Right atrium auricular region (tissue), 2 donors: ENCODE measurements at regions not wholly inside any gene's neighbourhood (a gene's known extent, or its start where the extent isn't known, plus 50 kb on each side); places are given as distances from the start of the nearest gene placed in this dataset.
A peak's percentile ranks its signal among the peaks of the same experiment; 100 is the strongest.

Experiments used
- DNase-seq: peaks from one replicate; pipeline ENCODE4 v3.0.0-alpha.2; 2019; ENCODE audit warnings: low spot score
- H3K27ac ChIP-seq, 2 donors: fragments of 200-600 bp; sonication (generic); 1 replicate in 1 of 2; 2 replicates in 1 of 2; pipeline ENCODE4 v1.5.1; 2016 to 2019
- H3K27me3 ChIP-seq, 2 donors: fragments of 200-600 bp; sonication (generic); one replicate each; pipeline versions ENCODE4 v1.5.1 to v1.6.0; 2017 to 2019
- H3K36me3 ChIP-seq: fragments of 200-600 bp; sonication (generic); one replicate; pipeline ENCODE4 v1.5.1; 2016
- H3K4me1 ChIP-seq, 2 donors: fragments of 200-600 bp; sonication (generic); one replicate each; pipeline versions ENCODE4 v1.5.1 to v1.6.0; 2017 to 2019
- H3K4me3 ChIP-seq, 2 donors: fragments of 200-600 bp; sonication (generic); 1 replicate in 1 of 2; 2 replicates in 1 of 2; pipeline ENCODE4 v1.5.1; 2017 to 2019; ENCODE audit warnings: mild to moderate bottlenecking in 1 of 2, moderate library complexity in 1 of 2
- H3K9me3 ChIP-seq, 2 donors: fragments of 200-600 bp; sonication (generic); one replicate each; pipeline ENCODE4 v1.5.1; 2019
- CTCF ChIP-seq, 2 donors: fragments of 200-600 bp; sonication (generic); IDR thresholded peaks; one replicate each; pipeline ENCODE4 v1.5.1; 2019; ENCODE audit warnings: antibody characterized with exemption in 2 of 2

GRCh38 chr20:22795871-22796270, 211.5 kb upstream of the FOXA2 start:
- DNase-seq = peak; percentile 84
- no peak for TF ChIP-seq CTCF (IDR thresholded peaks at IDR 0.05)
- Histone ChIP-seq H3K27ac (peak overlapping the region; percentile 48 to 65), H3K36me3 (no peaks in the 10 kb centered on the region), H3K9me3 (no peaks in the 10 kb centered on the region), H3K4me3 (no peak overlapping the region), H3K4me1 (peaks cover 0 to 31% of the 10 kb centered on the region in 2 donors), H3K27me3 (no peaks in the 10 kb centered on the region)

GRCh38 chr20:22796469-22797077, 212.2 kb upstream of the FOXA2 start:
- DNase-seq = no peak
- no peak overlapping the region for H3K4me3 ChIP-seq
- no peaks in the 10 kb centered on the region for H3K36me3 ChIP-seq
- TF ChIP-seq CTCF (IDR thresholded peaks at IDR 0.05) = no peak
- H3K4me1 ChIP-seq = peaks cover 0 to 26% of the 10 kb centered on the region in 2 donors
- H3K27me3 ChIP-seq = no peaks in the 10 kb centered on the region
- H3K27ac ChIP-seq = peak overlapping the region; percentile 48 to 65
- H3K9me3 ChIP-seq = no peaks in the 10 kb centered on the region

GRCh38 chr20:22797103-22797502, 212.7 kb upstream of the FOXA2 start:
- H3K4me1 ChIP-seq = peaks cover 0 to 23% of the 10 kb centered on the region in 2 donors
- H3K4me3 ChIP-seq = no peak overlapping the region
- H3K36me3 ChIP-seq = no peaks in the 10 kb centered on the region
- H3K9me3 ChIP-seq = no peaks in the 10 kb centered on the region
- TF ChIP-seq CTCF (IDR thresholded peaks at IDR 0.05) = no peak
- peak overlapping the region; percentile 48 to 65 for H3K27ac ChIP-seq
- DNase-seq = no peak
- H3K27me3 ChIP-seq = no peaks in the 10 kb centered on the region

GRCh38 chr20:22799687-22800086, 215.3 kb upstream of the FOXA2 start:
- no peak overlapping the region for H3K27ac ChIP-seq
- H3K9me3 ChIP-seq = no peaks in the 10 kb centered on the region
- TF ChIP-seq CTCF (IDR thresholded peaks at IDR 0.05) = no peak
- H3K4me1 ChIP-seq = peaks cover 0 to 14% of the 10 kb centered on the region in 2 donors
- H3K4me3 ChIP-seq = no peak overlapping the region
- H3K36me3 ChIP-seq = no peaks in the 10 kb centered on the region
- H3K27me3 ChIP-seq = no peaks in the 10 kb centered on the region
- DNase-seq = no peak

GRCh38 chr20:22800129-22800528, 215.8 kb upstream of the FOXA2 start:
- H3K4me3 ChIP-seq = no peak overlapping the region
- no peaks in the 10 kb centered on the region for H3K27me3 ChIP-seq
- H3K36me3 ChIP-seq = no peaks in the 10 kb centered on the region
- no peak overlapping the region for H3K27ac ChIP-seq
- DNase-seq = no peak
- TF ChIP-seq CTCF (IDR thresholded peaks at IDR 0.05) = no peak
- H3K4me1 ChIP-seq = peaks cover 0 to 11% of the 10 kb centered on the region in 2 donors
- H3K9me3 ChIP-seq = no peaks in the 10 kb centered on the region

- DNase-seq = no peak
- no peak for TF ChIP-seq CTCF (IDR thresholded peaks at IDR 0.05)
- no peaks in the 10 kb centered on the region for H3K27me3 ChIP-seq
- H3K36me3 ChIP-seq = no peaks in the 10 kb centered on the region
- H3K4me1 ChIP-seq = peaks cover 0 to 4% of the 10 kb centered on the region in 2 donors
- no peaks in the 10 kb centered on the region for H3K9me3 ChIP-seq
- no peak overlapping the region for H3K4me3 ChIP-seq
- H3K27ac ChIP-seq = no peak overlapping the region
These were observed 217.2 kb upstream of the FOXA2 start for GRCh38 chr20:22801528-22801927.
